ENCODE measurements at regions not wholly inside any gene's neighbourhood (a gene's known extent, or its start where the extent isn't known, plus 50 kb on each side); places are given as distances from the start of the nearest gene placed in this dataset.

DNA sequence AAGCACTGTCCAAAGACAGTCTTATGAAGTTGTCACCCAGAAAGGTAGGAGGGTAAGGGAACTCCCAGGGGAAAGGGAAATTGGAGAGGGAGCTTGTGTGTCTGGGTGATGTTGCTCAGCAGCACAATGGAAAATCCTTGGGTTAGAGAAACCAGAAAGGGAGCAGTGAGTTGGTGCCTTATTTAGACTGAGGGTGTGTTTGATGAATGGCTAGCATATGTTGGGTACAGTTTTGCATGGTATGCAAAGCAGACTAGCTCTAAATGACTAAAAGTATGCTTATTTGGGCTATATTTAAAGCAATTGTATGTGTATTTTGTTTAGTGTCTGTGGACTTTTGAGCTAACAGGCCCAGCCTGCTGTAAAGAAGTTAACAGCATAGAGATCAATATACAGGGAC lies 2884.6 kb upstream of the PCDH20 start:
- DNase-seq (ENCODE audit: extremely low spot score), result no peak
- no peak overlapping the region for H3K4me3 ChIP-seq
- H3K4me1 ChIP-seq, result no peaks in the 10 kb centered on the region
- no peak for TF ChIP-seq POLR2A (IDR thresholded peaks at IDR 0.05; ENCODE audit: low read depth)
- TF ChIP-seq POLR2AphosphoS5 (IDR thresholded peaks at IDR 0.05), result no peak
- TF ChIP-seq, protein P1, sequence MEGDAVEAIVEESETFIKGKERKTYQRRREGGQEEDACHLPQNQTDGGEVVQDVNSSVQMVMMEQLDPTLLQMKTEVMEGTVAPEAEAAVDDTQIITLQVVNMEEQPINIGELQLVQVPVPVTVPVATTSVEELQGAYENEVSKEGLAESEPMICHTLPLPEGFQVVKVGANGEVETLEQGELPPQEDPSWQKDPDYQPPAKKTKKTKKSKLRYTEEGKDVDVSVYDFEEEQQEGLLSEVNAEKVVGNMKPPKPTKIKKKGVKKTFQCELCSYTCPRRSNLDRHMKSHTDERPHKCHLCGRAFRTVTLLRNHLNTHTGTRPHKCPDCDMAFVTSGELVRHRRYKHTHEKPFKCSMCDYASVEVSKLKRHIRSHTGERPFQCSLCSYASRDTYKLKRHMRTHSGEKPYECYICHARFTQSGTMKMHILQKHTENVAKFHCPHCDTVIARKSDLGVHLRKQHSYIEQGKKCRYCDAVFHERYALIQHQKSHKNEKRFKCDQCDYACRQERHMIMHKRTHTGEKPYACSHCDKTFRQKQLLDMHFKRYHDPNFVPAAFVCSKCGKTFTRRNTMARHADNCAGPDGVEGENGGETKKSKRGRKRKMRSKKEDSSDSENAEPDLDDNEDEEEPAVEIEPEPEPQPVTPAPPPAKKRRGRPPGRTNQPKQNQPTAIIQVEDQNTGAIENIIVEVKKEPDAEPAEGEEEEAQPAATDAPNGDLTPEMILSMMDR (IDR thresholded peaks at IDR 0.05), result no peak
- no peak for TF ChIP-seq EP300 (IDR thresholded peaks at IDR 0.05)
- no peaks in the 10 kb centered on the region for H3K27me3 ChIP-seq
- no peak overlapping the region for H3K27ac ChIP-seq (replicated peaks in 1 of 4)
- H3K36me3 ChIP-seq, result no peaks in the 10 kb centered on the region
- intact Hi-C loops (cut with DNase I), result no loop called here
- no peaks in the 10 kb centered on the region for H3K9me3 ChIP-seq

DNA sequence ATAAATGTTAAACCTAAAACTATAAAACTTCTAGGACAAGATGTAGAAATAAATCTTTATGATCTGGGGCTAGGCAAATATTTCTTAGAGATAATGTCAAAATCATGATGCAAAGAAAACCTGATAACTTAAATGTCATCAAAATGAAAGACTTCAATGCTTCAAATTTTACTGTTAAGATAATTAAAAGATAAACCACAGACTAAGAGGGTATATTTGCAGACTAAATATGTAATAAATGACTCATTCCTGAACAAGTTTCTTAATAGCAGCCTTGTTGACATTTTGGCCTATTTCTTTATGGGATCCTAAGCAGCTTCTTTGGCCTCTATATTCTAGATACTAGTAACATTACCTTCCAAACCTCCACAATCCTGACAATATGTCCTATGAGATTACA lies 2878.3 kb upstream of the PCDH20 start:
- TF ChIP-seq, protein P1 (IDR thresholded peaks at IDR 0.05), result no peak
- TF ChIP-seq POLR2AphosphoS5 (IDR thresholded peaks at IDR 0.05) (no peak), EP300 (IDR thresholded peaks at IDR 0.05) (no peak), POLR2A (IDR thresholded peaks at IDR 0.05; ENCODE audit: low read depth) (no peak)
- H3K27ac ChIP-seq (replicated peaks in 1 of 4), result no peak overlapping the region
- no peak for DNase-seq (ENCODE audit: extremely low spot score)
- H3K4me1 ChIP-seq, result no peaks in the 10 kb centered on the region
- H3K9me3 ChIP-seq, result no peaks in the 10 kb centered on the region
- no peaks in the 10 kb centered on the region for H3K27me3 ChIP-seq
- intact Hi-C loops (cut with DNase I), result no loop called here
- H3K4me3 ChIP-seq, result no peak overlapping the region
- no peaks in the 10 kb centered on the region for H3K36me3 ChIP-seq

DNA sequence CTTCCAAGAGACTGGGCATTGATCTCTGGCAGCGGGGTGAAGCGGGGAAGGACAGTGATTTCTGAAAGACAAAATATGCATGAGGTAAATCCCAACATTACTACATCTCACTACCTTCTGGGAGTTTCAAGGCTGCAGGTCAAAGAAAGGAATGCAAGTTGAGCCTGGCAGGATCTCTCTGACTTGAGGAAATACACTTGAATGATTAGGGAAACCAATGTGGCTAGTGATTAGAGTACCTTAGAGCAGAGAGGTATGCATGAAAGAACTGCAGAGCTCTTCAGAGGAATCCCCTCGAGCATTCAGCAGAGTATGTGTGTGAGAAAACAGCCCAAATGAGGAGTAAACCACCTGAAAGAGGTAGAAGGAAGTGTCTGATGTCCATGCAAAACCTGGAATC lies 2874.1 kb upstream of the PCDH20 start:
- no peak overlapping the region for H3K27ac ChIP-seq (replicated peaks in 1 of 4)
- TF ChIP-seq, protein P1 (IDR thresholded peaks at IDR 0.05), result no peak
- TF ChIP-seq POLR2A (IDR thresholded peaks at IDR 0.05; ENCODE audit: low read depth), result no peak
- TF ChIP-seq POLR2AphosphoS5 (IDR thresholded peaks at IDR 0.05), result no peak
- no peak overlapping the region for H3K4me3 ChIP-seq
- 77% methylated on average over 3 of the region's 3 CpGs for WGBS
- H3K4me1 ChIP-seq, result no peaks in the 10 kb centered on the region
- H3K36me3 ChIP-seq, result no peaks in the 10 kb centered on the region
- no peaks in the 10 kb centered on the region for H3K9me3 ChIP-seq
- DNase-seq (ENCODE audit: extremely low spot score), result no peak
- intact Hi-C loops (cut with DNase I), result no loop called here
- H3K27me3 ChIP-seq, result no peaks in the 10 kb centered on the region

DNA sequence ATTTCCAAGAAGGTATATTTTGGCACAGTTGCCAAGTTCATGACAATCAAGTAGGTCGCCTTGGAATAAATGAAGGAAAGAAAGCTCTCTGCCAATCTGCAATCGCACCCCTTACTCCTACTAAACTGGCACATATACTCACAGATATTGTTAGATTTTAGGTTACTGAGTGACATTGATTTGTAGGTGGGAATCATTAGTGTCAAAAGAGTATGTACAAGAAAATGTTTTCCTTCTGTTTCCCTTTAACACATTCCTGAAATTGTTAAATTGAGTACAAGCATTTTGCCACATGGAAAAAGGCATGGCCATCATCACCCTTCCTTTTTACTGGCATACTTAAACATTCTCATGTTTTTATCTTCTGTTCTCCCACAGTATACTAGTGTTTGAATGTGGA lies 2868.3 kb upstream of the PCDH20 start:
- Histone ChIP-seq H3K27ac (replicated peaks in 1 of 4) (no peak overlapping the region), H3K27me3 (no peaks in the 10 kb centered on the region), H3K4me3 (no peak overlapping the region), H3K4me1 (no peaks in the 10 kb centered on the region), H3K36me3 (no peaks in the 10 kb centered on the region), H3K9me3 (no peaks in the 10 kb centered on the region)
- intact Hi-C loops (cut with DNase I), result no loop called here
- no peak for DNase-seq (ENCODE audit: extremely low spot score)
- TF ChIP-seq EP300 (IDR thresholded peaks at IDR 0.05), result no peak
- TF ChIP-seq POLR2AphosphoS5 (IDR thresholded peaks at IDR 0.05), result no peak
- TF ChIP-seq, protein P1 (IDR thresholded peaks at IDR 0.05), result no peak
- no peak for TF ChIP-seq POLR2A (IDR thresholded peaks at IDR 0.05; ENCODE audit: low read depth)
- WGBS, result 71% methylated on average over 2 of the region's 2 CpGs

DNA sequence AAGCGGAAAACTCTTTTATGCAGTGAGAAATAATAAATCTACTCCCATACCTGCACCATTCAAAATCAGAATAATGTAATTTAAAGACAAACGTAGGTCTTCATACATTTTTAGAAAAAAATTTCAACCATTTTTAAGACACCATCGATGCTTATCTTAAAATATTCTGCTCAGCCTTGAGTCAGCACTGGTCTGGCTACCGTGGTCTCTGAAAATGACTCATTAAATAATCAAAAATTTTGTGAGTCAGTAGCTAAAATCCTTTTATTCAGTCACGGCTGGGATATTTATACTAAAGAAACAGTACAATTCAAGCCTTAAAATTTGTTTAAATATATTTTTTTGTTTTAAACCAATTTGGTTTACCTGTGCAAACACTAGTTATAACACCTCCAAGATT lies 2862.8 kb upstream of the PCDH20 start:
- intact Hi-C loops (cut with DNase I), result no loop called here
- no peak for DNase-seq (ENCODE audit: extremely low spot score)
- Histone ChIP-seq H3K27me3 (no peaks in the 10 kb centered on the region), H3K4me3 (no peak overlapping the region), H3K36me3 (no peaks in the 10 kb centered on the region), H3K9me3 (no peaks in the 10 kb centered on the region), H3K27ac (replicated peaks in 1 of 4) (no peak overlapping the region), H3K4me1 (no peaks in the 10 kb centered on the region)
- 78% methylated on average over 5 of the region's 5 CpGs for WGBS
- TF ChIP-seq, protein P1 (IDR thresholded peaks at IDR 0.05), result no peak
- TF ChIP-seq POLR2A (IDR thresholded peaks at IDR 0.05; ENCODE audit: low read depth), result no peak
- no peak for TF ChIP-seq POLR2AphosphoS5 (IDR thresholded peaks at IDR 0.05)
- no peak for TF ChIP-seq EP300 (IDR thresholded peaks at IDR 0.05)

Measured in esophagus muscularis mucosa (tissue), 4 donors.